Fibroblast of skin of left biceps (primary cell): ENCODE measurements at regions not wholly inside any gene's neighbourhood (a gene's known extent, or its start where the extent isn't known, plus 50 kb on each side); places are given as distances from the start of the nearest gene placed in this dataset.
"Not testable (repeated sequence)": the region's sequence is repeated elsewhere in the genome, so short reads cannot be mapped to it uniquely, and the experiment has no call there.

Experiments
- DNase-seq, 2 experiments: peaks; one replicate each; pipeline ENCODE4 v3.0.0-alpha.2; 2013; ENCODE audit warnings: low read depth in 2 of 2

DNA sequence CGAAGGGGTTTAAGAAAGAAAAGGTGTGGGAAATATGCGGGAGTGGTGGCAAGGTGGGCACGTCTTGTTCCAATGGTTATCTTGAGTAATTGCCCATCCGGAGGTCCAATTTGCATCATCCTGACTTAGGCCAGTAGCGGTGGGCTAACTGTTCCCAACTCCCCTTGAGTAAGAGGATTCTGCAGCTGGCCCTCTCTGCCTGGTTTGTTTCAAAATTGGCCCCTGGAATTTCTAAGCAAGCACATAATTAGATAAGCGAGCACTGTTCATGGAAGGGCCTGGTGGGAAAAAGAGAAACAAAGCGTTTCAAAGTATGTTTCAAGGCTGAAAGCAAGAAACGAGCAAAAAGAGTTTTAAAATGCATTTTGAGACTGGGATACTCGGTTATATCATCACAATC, 198.2 kb downstream of the CEP135 start:
- DNase-seq = no peak

GRCh38 chr4:56142088-56142487, 193.3 kb downstream of the CEP135 start:
- no peak for DNase-seq

DNA sequence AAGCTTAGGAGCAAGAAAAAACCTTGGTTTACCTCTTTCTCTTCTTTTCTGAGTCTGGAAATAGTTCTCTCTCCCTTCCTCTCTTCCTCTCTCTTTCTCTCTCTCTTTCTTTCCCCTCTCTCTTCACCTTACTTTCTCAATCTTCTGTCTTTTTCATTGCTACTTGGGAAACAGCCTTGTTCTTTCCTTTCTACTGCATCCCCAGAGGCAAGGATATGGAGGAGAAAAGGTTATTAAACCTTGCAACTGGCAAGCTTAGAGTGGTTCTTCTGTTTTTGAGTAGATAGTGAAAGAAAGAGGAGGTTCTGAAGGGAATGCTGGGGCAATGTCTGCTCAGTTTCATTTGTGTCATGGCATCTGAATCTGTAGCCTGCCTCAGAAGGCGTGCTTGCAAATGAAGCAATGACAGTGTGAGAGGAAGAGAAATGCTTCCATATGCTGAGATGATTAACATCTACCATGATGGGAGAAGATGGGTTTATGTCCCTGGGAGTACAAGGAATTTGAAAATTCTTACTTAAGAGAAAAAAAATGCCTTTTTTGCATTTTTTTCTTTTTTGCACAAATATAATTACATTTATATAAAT, 190.6 kb downstream of the CEP135 start:
- no peak for DNase-seq

GRCh38 chr4:56134834-56135233, 186.1 kb downstream of the CEP135 start:
- DNase-seq = not testable (repeated sequence)

DNA sequence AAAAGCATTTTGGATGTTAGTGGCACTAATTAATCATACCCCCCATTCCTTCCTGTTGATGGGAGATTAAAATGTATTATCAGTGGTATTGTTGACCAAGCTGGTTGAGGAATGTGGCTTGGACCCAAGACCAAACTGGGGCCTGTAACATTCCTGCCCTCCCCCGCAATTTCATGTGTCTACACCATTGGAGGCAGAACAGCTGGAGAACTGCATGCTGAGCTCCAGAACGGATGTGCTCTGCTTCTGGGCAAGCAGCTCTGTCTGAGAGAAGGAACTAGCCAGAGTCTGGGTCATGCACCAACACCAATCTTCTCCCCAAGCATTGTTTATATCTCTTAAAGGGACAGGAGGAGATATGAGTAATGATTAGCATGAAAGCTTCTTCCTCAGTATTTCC, 185.5 kb downstream of the CEP135 start:
- DNase-seq = no peak

- DNase-seq = no peak
Measured at GRCh38 chr4:56132835-56133234, 184.1 kb downstream of the CEP135 start.

DNA sequence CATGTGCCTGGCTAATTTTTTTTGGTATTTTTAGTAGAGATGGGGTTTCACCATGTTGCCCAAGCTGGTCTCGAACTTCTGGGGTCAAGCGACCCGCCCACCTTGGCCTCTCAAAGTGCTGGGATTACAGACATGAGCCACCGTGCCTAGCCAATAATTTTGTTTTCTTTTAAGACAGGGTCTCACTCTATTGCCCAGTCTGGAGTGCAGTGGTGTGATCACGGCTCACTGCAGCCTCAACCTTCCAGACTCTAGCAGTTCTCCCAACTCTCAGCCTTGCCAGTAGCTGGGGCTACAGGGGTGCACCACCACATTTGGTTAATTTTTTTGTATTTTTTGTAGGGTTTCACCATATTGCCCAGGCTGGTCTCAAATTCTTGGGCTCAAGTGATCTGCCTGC, 183.4 kb downstream of the CEP135 start:
- DNase-seq = not testable (repeated sequence)

GRCh38 chr4:56130606-56131155, 181.9 kb downstream of the CEP135 start:
- DNase-seq = no peak

- DNase-seq = no peak
Measured at GRCh38 chr4:56129431-56129861, 180.7 kb downstream of the CEP135 start.

DNA sequence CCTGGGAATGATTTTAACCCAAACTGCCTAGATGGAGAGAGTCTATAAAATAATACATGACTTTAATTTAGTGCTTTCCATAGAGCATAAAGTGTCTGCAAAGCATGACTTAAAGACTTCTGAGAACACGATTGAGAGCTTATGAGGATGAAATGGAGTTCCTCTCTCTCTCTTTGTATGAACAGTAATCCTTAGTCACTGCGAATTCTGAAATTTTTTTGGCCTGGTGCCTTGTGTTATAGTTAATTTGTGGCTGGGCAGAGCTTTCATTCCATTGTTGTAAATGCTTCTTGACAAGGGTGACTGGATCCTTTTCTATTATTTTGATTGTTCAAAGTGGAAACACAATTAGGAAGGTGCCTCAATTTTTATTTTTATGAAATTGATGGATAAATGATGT, 179.5 kb downstream of the CEP135 start:
- peak; percentile 54 for DNase-seq

- DNase-seq = no peak
Measured at GRCh38 chr4:56127716-56128115, 179.0 kb downstream of the CEP135 start.

DNA sequence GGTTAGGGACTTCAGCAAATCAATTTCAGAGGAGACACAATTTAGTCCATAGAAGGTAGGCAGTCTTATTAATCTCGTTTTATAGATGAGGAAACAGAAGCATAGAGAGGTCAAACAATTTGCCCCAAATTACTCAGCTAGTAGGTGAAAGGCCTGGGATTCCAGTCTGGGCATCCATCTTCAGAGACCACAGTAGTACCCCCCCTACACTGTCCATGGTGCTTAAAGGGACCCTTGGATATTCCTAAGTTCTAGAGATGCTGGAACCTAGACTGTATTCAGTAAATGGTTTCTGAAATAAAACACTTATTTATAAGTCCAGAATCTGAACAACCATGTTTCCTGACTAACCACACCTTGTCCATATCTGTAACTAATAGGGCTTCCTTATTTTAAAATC, 174.8 kb downstream of the CEP135 start:
- DNase-seq = no peak

DNA sequence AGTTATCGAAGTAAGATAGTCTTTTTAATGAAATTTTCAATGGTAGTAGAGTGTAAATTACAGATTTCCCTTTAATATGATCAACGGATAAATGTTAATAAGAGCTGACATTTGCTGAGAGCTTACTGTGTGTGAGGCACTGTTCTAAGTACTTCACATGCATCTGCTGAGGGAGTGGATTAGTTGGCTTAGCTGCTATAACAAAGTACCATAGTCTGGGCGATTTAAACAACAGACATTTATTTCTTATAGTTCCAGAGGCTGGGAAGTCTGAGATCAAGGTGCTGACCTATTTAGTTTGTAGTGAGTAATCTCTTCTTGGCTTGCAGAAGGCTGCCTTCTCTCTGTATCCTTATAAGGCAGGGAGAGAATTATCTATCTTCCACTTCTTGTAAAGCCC, 174.3 kb downstream of the CEP135 start:
- DNase-seq = no peak

- DNase-seq = no peak
Measured at GRCh38 chr4:56118845-56119244, 170.1 kb downstream of the CEP135 start.

GRCh38 chr4:56118055-56118454, 169.3 kb downstream of the CEP135 start:
- DNase-seq = no peak

DNA sequence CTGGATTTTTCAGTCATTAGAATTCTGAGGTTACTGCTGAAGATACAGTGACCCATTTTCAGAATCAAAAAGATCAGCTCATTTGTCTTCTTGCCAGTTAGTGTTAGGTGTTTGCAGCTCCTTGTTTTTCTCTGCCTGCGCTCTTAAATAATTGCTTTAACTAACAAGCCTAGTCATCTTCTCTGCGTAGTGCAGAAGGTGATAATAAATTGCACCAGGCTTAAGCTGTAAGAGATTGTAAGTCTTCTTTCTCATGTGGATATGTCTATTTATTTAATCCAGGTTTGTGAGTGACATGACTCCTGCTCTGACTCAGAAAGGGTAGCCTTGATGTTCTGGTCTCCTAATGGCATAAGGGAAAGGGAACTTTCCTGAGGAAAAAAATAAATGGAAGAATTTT, 167.2 kb downstream of the CEP135 start:
- DNase-seq = no peak

GRCh38 chr4:56112377-56112776, 163.6 kb downstream of the CEP135 start:
- no peak for DNase-seq

DNA sequence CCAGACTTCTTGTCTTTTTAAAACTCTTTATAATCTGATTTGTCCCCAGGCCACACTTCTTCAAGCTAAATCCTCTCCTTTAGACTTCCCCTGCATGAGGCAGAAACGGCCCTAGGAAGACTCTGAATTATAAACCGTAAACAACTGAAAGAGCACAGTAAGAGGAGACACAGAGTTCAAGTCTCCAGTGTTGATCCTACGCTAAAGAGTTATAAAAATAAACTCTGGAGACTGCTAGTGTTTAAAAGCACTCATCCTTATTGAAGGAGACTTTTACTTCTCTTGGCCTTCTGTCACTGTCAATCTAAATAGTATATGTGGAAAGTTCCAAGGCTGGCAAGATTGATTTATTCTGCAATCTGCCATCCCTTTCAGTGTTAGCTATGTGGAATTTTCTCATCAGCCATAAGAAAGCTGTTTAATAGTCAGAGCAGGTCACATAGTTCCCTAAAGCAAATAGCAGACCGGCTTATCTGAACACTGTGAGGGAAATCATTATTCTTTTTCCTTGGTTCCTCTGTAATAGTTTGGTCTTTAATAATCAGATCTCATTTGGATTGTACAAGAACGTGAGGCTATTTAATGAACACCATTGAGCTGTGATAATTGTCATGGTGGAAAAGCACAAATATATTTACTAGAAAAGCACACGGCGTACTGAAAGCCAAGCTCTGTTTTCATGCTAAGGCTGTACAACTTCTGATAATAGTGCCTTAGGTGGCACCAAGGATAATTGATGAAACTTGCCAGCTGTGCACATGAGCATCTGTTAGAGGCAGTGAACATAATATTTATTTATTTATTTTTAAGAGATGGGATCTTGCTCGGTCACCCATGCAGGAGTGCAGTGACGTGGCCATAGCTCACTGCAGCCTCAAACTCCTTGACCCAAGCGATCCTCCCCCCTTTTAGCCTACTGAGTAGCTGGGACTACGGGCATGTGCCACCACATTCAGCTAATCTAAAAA, 157.7 kb downstream of the CEP135 start:
- DNase-seq = no peak

- DNase-seq = no peak
Measured at GRCh38 chr4:56104188-56104587, 155.4 kb downstream of the CEP135 start.

DNA sequence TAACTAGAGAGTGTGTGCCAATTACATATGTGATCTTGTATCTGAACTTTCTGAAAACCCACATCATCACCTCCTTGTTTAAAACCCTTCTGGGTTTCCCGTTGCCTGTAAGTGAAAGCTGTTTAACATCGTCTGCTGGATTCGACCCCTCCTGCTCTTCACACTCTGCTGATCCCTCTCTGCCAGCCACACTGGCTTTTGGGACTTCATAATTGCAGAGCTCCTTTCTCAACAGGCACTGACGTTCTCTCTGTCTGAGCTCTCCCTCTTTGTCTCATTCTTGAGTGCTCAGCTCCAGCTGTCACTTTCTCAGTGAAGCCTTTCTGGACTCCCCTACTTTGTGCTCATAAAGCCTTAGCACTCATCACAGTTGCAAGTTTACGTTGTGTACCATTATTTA, 153.9 kb downstream of the CEP135 start:
- DNase-seq = no peak

GRCh38 chr4:56099378-56099786, 150.6 kb downstream of the CEP135 start:
- no peak for DNase-seq

DNA sequence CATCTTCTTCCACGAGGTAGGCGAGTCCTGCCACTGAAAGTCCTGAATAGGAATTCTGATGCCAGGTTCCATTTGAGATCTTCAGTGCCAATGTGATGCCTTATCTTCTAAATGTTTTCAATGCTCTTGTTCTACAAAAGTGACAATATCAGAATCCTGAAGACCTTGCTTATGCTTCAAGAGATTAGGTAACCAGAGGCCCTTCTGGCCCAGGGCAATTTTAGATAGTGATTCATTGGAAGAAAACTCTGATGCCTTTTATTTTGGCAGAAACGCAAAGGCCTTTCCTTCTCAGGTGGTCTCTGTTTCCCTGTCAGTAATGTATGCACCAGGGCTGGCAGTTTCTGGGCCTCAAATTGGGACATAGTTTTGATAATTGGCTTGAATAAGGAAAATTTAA, 144.8 kb downstream of the CEP135 start:
- DNase-seq = no peak

- no peak for DNase-seq
Measured at GRCh38 chr4:56092540-56092939, 143.8 kb downstream of the CEP135 start.
